Gastroesophageal sphincter (tissue), 4 donors: ENCODE measurements at regions not wholly inside any gene's neighbourhood (a gene's known extent, or its start where the extent isn't known, plus 50 kb on each side); places are given as distances from the start of the nearest gene placed in this dataset.
"Not testable (repeated sequence)": the region's sequence is repeated elsewhere in the genome, so short reads cannot be mapped to it uniquely, and the experiment has no call there.

Experiments used
- ATAC-seq: fragments of 150-250 bp; one replicate; pipeline ENCODE4 v1.9.1; 2016; ENCODE audit warnings: mild to moderate bottlenecking, moderate library complexity
- H3K27ac ChIP-seq, 4 donors: fragments of 200-600 bp; sonication (generic) in 3 of 4; 1 replicate in 3 of 4; 2 replicates in 1 of 4; pipeline ENCODE4 v1.5.1; 2016 to 2019
- H3K27me3 ChIP-seq: fragments of 200-600 bp; sonication (generic); one replicate; pipeline ENCODE4 v1.5.1; 2019
- H3K36me3 ChIP-seq, 2 donors: fragments of 200-600 bp; sonication (generic); one replicate each; pipeline ENCODE4 v1.5.1; 2019; ENCODE audit warnings: control low read depth in 1 of 2
- H3K4me1 ChIP-seq, 3 donors: fragments of 200-600 bp; sonication (generic); 1 replicate in 2 of 3; 2 replicates in 1 of 3; pipeline ENCODE4 v1.5.1; 2016 to 2019; ENCODE audit warnings: control low read depth in 2 of 3
- H3K4me3 ChIP-seq, 2 donors: fragments of 200-600 bp; sonication (generic); one replicate each; pipeline ENCODE4 v1.5.1; 2019; ENCODE audit warnings: mild to moderate bottlenecking in 1 of 2, moderate library complexity in 1 of 2
- H3K9me3 ChIP-seq, 3 donors: fragments of 200-600 bp; sonication (generic); one replicate each; pipeline ENCODE4 v1.5.1; 2017 to 2019; ENCODE audit warnings: control low read depth in 2 of 3
- CTCF ChIP-seq, 4 experiments: fragments of 200-600 bp in 2 of 4; fragments of 450-650 bp in 2 of 4; sonication (generic) in 1 of 4; IDR thresholded peaks; one replicate each; pipeline ENCODE4 v1.5.1; 2017 to 2019; ENCODE audit warnings: antibody characterized with exemption in 4 of 4, mild to moderate bottlenecking in 2 of 4, moderate library complexity in 2 of 4
- EP300 ChIP-seq: sonication (generic); formaldehyde crosslinking; IDR thresholded peaks from one replicate; pipeline ENCODE4 v1.6.1; 2017; ENCODE audit warnings: antibody characterized with exemption, mild to moderate bottlenecking
- POLR2A ChIP-seq, 2 donors: fragments of 450-650 bp; IDR thresholded peaks; one replicate each; pipeline ENCODE4 v1.6.1; 2017; ENCODE audit warnings: antibody characterized with exemption in 2 of 2, mild to moderate bottlenecking in 2 of 2, moderate library complexity in 1 of 2
- POLR2AphosphoS5 ChIP-seq: sonication (generic); formaldehyde crosslinking; IDR thresholded peaks from one replicate; pipeline ENCODE4 v1.6.1; 2017; ENCODE audit warnings: antibody characterized with exemption
- WGBS, 2 donors: methylation state at CpG; one replicate each; pipeline ENCODE4 v1.1.5; 2018; ENCODE audit warnings: low coverage in 1 of 2; 5-methylcytosine and 5-hydroxymethylcytosine counted together

DNA sequence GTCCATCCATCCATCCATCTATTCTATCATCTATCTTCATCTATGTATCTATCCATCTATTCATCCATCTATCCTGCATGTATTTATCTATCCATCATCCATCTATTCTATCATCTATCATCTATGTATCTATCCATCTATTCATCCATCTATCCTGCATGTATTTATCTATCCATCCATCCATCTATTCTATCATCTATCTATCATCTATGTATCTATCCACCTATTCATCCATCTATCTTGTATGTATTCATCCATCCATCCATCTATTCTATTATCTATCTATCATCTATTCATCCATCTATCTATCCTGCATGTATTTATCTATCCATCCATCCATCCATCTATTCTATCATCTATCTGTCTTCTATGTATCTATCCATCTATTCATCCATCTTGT lies 65.9 kb upstream of the PPP2R3B start:
- ATAC-seq: no peak
- Histone ChIP-seq H3K9me3 (peaks cover 0 to 10% (median 0%) of the 10 kb centered on the region in 3 donors), H3K4me1 (no peaks in the 10 kb centered on the region), H3K36me3 (no peaks in the 10 kb centered on the region), H3K27ac (no peak overlapping the region), H3K27me3 (peaks cover 32% of the 10 kb centered on the region), H3K4me3 (no peak overlapping the region)
- TF ChIP-seq POLR2AphosphoS5 (no peak), POLR2A (IDR thresholded peaks at IDR 0.05) (no peak), CTCF (IDR thresholded peaks at IDR 0.05) (no peak), EP300 (no peak)

GRCh38 chrX:454514-454913 lies 67.8 kb upstream of the PPP2R3B start:
- not testable (repeated sequence) for H3K36me3 ChIP-seq, H3K9me3 ChIP-seq, H3K4me3 ChIP-seq, H3K4me1 ChIP-seq, ATAC-seq, H3K27ac ChIP-seq
- 60 to 90% methylated on average over 2 to 7 of the region's 7 CpGs for WGBS, 2 donors
- H3K27me3 ChIP-seq: peaks cover 39% of the 10 kb centered on the region

DNA sequence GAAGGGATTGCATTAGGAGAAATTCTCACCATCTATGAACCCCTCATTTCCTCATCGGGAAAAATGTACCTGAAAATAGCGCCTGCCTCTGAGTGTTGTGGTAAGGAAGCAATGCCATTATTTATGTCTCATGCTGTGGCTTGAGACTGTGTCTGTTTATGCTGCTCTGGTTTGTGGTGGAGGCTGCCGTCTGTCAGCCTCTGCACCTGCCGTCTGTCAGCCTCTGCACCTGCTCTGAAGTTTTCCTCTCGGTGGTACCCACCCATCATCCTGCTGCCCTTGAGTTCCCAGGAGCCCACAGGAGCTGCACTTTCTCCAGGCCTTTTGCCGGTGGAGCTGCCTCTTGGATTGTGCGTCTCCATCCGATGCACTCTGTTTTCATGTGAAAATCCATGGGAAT lies 68.5 kb upstream of the PPP2R3B start:
- H3K4me3 ChIP-seq: no peak overlapping the region
- no peak overlapping the region for H3K27ac ChIP-seq
- no peaks in the 10 kb centered on the region for H3K36me3 ChIP-seq
- 51 to 61% methylated on average over 5 to 7 of the region's 8 CpGs for WGBS, 2 donors
- H3K27me3 ChIP-seq: peaks cover 37% of the 10 kb centered on the region
- ATAC-seq: no peak
- H3K4me1 ChIP-seq: no peaks in the 10 kb centered on the region
- TF ChIP-seq POLR2AphosphoS5 (no peak), POLR2A (IDR thresholded peaks at IDR 0.05) (no peak), EP300 (no peak), CTCF (IDR thresholded peaks at IDR 0.05) (no peak)
- peaks cover 0 to 10% (median 0%) of the 10 kb centered on the region in 3 donors for H3K9me3 ChIP-seq

- H3K27me3 ChIP-seq: peaks cover 37% of the 10 kb centered on the region
- H3K4me1 ChIP-seq: no peaks in the 10 kb centered on the region
- H3K9me3 ChIP-seq: peaks cover 0 to 10% (median 0%) of the 10 kb centered on the region in 3 donors
- no peaks in the 10 kb centered on the region for H3K36me3 ChIP-seq
- H3K4me3 ChIP-seq: no peak overlapping the region
- no peak for TF ChIP-seq POLR2A (IDR thresholded peaks at IDR 0.05)
- no peak for TF ChIP-seq POLR2AphosphoS5
- TF ChIP-seq CTCF (IDR thresholded peaks at IDR 0.05): no peak
- no peak for TF ChIP-seq EP300
- ATAC-seq: no peak
- H3K27ac ChIP-seq: no peak overlapping the region
- WGBS, 2 donors: 49 to 58% methylated on average over 4 to 5 of the region's 9 CpGs
These were observed 69.0 kb upstream of the PPP2R3B start for GRCh38 chrX:455673-456072.

- TF ChIP-seq EP300 (no peak), POLR2A (IDR thresholded peaks at IDR 0.05) (no peak), CTCF (IDR thresholded peaks at IDR 0.05) (no peak), POLR2AphosphoS5 (no peak)
- no peaks in the 10 kb centered on the region for H3K4me1 ChIP-seq
- no peak for ATAC-seq
- no peak overlapping the region for H3K4me3 ChIP-seq
- peaks cover 0 to 10% (median 0%) of the 10 kb centered on the region in 3 donors for H3K9me3 ChIP-seq
- no peaks in the 10 kb centered on the region for H3K36me3 ChIP-seq
- no peak overlapping the region for H3K27ac ChIP-seq
- H3K27me3 ChIP-seq: peaks cover 39% of the 10 kb centered on the region
These were observed 69.4 kb upstream of the PPP2R3B start for GRCh38 chrX:456146-456545.
